ENCODE measurements at regions not wholly inside any gene's neighbourhood (a gene's known extent, or its start where the extent isn't known, plus 50 kb on each side); places are given as distances from the start of the nearest gene placed in this dataset.

- POLR2A ChIA-PET = no interaction called here
- TF ChIP-seq FOXJ3 (CRISPR knock-in tag; IDR thresholded peaks at IDR 0.05) = no peak
- no peak for TF ChIP-seq PBX3 (IDR thresholded peaks at IDR 0.05)
- no peak for TF ChIP-seq ELF1 (IDR thresholded peaks at IDR 0.05)
- no peak for TF ChIP-seq JUND (IDR thresholded peaks at IDR 0.05)
- no peak for TF ChIP-seq USF1 (IDR thresholded peaks at IDR 0.05; ENCODE audit: borderline replicate concordance, low read depth)
- TF ChIP-seq MAX (IDR thresholded peaks at IDR 0.05; ENCODE audit: low read depth) = no peak
- no peak for TF ChIP-seq MEF2A (IDR thresholded peaks at IDR 0.05; ENCODE audit: borderline replicate concordance, low read depth)
- no peak for TF ChIP-seq RXRA (IDR thresholded peaks at IDR 0.05; ENCODE audit: borderline replicate concordance, low read depth)
- TF ChIP-seq CTCF (IDR thresholded peaks at IDR 0.05) = no peak
- no peak for TF ChIP-seq RAD21 (IDR thresholded peaks at IDR 0.05; ENCODE audit: low read length)
These were observed 248.1 kb upstream of the OBI1 start for GRCh38 chr13:78907006-78907405.

GRCh38 chr13:78897200-78897599, 238.2 kb upstream of the OBI1 start:
- no peak for DNase-seq
- Histone ChIP-seq H4K20me1 (ENCODE audit: insufficient read depth) (no peaks in the 10 kb centered on the region), H2AFZ (ENCODE audit: low read depth) (no peak overlapping the region), H3K4me3 (ENCODE audit: low read depth in 2 of 2, low read length in 1 of 2) (no peak overlapping the region), H3K79me2 (ENCODE audit: insufficient read depth) (no peaks in the 10 kb centered on the region), H3K4me2 (no peak overlapping the region), H3K9ac (no peak overlapping the region), H3K27me3 (ENCODE audit: insufficient read depth) (no peaks in the 10 kb centered on the region), H3K9me2 (no peaks in the 10 kb centered on the region), H3K27ac (ENCODE audit: low read depth in 2 of 2, low read length in 1 of 2) (no peak overlapping the region), H3K9me3 (no peaks in the 10 kb centered on the region), H3K4me1 (ENCODE audit: control insufficient read depth in 1 of 2, insufficient read depth in 2 of 2, low read depth in 1 of 2, low read length in 1 of 2) (no peaks in the 10 kb centered on the region; a peak in 1 of 4 replicates), H3F3A (replicated peaks; ENCODE audit: insufficient read depth) (no peaks in the 10 kb centered on the region), H3K36me3 (replicated peaks in 1 of 2; ENCODE audit: control insufficient read depth in 1 of 2, insufficient read depth in 2 of 2, low read length in 1 of 2) (no peaks in the 10 kb centered on the region)
- WGBS (ENCODE audit: low lambda C conversion rate) = 8% methylated on average over 2 of the region's 2 CpGs
- ChIA-PET CTCF (no interaction called here), POLR2A (no interaction called here)
- TF ChIP-seq PBX3 (IDR thresholded peaks at IDR 0.05) (no peak), GATA2 (CRISPR knock-in tag; IDR thresholded peaks at IDR 0.05) (no peak), RCOR1 (IDR thresholded peaks at IDR 0.05; ENCODE audit: low read length) (no peak), YY1 (IDR thresholded peaks at IDR 0.05; ENCODE audit: low read depth) (no peak), ZBTB33 (IDR thresholded peaks at IDR 0.05; ENCODE audit: borderline replicate concordance, low read depth) (no peak), TAF1 (IDR thresholded peaks at IDR 0.05; ENCODE audit: borderline replicate concordance, low read depth, low read length) (no peak), SIN3A (IDR thresholded peaks at IDR 0.05; ENCODE audit: borderline replicate concordance, low read depth, low read length) (no peak), JUND (IDR thresholded peaks at IDR 0.05) (no peak), FOXM1 (IDR thresholded peaks at IDR 0.05; ENCODE audit: low read depth) (no peak), RFX5 (IDR thresholded peaks at IDR 0.05; ENCODE audit: low read length) (no peak), CTCF (IDR thresholded peaks at IDR 0.05) (no peak), FOSL2 (IDR thresholded peaks at IDR 0.05; ENCODE audit: borderline replicate concordance, low read depth) (no peak), NRF1 (IDR thresholded peaks at IDR 0.05; ENCODE audit: low read depth, low read length) (no peak)

More at GRCh38 chr13:78907006-78907405, 248.1 kb upstream of the OBI1 start:
- no peak overlapping the region for H3K4me3 ChIP-seq (ENCODE audit: low read depth in 2 of 2, low read length in 1 of 2)
- H3K27ac ChIP-seq (ENCODE audit: low read depth in 2 of 2, low read length in 1 of 2) = no peak overlapping the region
- H2AFZ ChIP-seq (ENCODE audit: low read depth) = no peak overlapping the region
- H3K36me3 ChIP-seq (replicated peaks in 1 of 2; ENCODE audit: control insufficient read depth in 1 of 2, insufficient read depth in 2 of 2, low read length in 1 of 2) = no peaks in the 10 kb centered on the region
- WGBS (ENCODE audit: low lambda C conversion rate) = 7% methylated on average over 5 of the region's 5 CpGs
- DNase-seq = no peak
- CTCF ChIA-PET = no interaction called here
- H3K4me1 ChIP-seq (ENCODE audit: control insufficient read depth in 1 of 2, insufficient read depth in 2 of 2, low read depth in 1 of 2, low read length in 1 of 2) = no peaks in the 10 kb centered on the region
- no peaks in the 10 kb centered on the region for H3K9me3 ChIP-seq
- no peaks in the 10 kb centered on the region for H4K20me1 ChIP-seq (ENCODE audit: insufficient read depth)
- H3K4me2 ChIP-seq = no peak overlapping the region
- H3K27me3 ChIP-seq (ENCODE audit: insufficient read depth) = no peaks in the 10 kb centered on the region
- no peaks in the 10 kb centered on the region for H3K9me2 ChIP-seq
- no peaks in the 10 kb centered on the region for H3K79me2 ChIP-seq (ENCODE audit: insufficient read depth)
- no peaks in the 10 kb centered on the region for H3F3A ChIP-seq (replicated peaks; ENCODE audit: insufficient read depth)
- H3K9ac ChIP-seq = no peak overlapping the region

All from SK-N-SH (cell line).